Activated CD4-positive, alpha-beta T cell treated with anti-CD3 and anti-CD28 coated beads, Interleukin-2, amount 50 U/mL, for 16 hours (primary cell): ENCODE measurements at regions not wholly inside any gene's neighbourhood (a gene's known extent, or its start where the extent isn't known, plus 50 kb on each side); places are given as distances from the start of the nearest gene placed in this dataset.
"Not testable (repeated sequence)": the region's sequence is repeated elsewhere in the genome, so short reads cannot be mapped to it uniquely, and the experiment has no call there.

Experiments
- DNase-seq: peaks from one replicate; pipeline ENCODE4 v3.0.0-alpha.2; 2020

DNA sequence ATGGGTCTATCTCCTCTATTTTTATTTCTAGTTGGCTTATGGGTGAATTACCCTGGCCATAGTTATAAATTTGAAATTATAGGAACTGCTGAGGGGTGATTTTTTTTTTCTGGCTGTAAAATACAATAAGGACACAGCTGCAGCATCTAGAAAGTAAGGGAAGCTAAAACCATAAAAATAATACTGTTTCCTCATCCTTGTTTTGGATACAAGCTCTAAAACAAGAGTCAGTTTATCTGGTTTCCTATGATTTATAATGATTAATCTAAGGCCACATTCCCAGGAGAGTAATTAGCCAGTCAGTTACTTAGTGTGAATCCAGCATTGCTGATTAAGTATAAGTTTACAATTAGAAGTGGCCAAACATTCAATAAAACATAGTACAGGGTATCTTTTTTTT is 219.1 kb upstream of the NBEA start:
- no peak for DNase-seq

DNA sequence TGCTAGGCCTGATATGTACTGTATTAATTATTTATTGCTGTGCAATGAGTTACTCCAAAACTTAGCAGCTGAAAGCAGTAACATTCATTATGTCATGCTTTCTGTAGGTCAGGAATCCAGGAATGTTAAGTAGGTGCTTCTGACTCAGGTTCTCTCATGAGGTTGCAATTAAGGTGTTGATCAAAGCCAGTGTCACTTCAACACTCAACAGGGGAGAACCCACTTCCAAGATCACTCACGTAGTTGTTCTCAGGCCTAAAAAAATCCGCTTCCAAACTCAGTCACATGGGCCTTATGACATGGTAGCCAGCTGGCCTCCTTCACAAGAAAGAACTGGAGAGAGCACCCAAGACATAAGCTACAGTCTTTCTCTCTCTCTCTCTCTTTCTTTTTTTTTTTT is 211.1 kb upstream of the NBEA start:
- DNase-seq = no peak

DNA sequence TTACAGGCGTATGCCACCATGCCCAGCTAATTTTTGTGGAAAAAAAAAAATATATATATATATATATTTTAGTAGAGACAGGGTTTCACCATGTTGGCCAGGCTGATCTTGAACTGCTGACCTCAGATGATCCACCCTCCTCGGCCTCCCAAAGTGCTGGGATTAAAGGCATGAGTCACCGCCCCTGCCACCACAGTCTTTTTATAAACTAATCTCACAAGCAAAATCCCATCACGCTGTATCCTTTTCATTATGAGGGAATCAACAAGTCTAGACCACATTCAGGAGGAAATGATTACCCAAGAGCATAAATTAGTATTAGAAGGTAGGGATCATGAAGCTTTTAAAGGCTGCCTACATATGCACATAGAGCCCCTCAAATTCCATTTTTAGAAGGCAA is 210.6 kb upstream of the NBEA start:
- DNase-seq = no peak

DNA sequence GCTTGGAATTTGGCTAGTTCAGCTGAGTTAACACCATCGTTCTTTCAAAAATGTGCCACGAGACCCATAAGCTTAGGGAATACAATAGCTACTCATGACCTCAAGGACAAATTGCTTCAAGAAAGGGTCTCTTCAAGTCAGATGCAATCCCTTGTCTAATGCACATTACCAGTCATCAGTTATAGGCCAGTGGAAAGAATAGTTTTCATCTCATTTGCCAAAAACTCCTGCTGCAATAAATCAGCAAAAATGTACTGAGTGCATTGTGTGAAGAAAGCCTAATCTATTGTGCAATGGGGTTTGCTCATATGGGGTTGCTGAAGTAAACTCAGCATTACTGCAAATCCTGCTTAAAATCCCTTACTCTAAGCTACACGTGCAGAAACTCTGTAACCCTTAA is 208.3 kb upstream of the NBEA start:
- DNase-seq = no peak

DNA sequence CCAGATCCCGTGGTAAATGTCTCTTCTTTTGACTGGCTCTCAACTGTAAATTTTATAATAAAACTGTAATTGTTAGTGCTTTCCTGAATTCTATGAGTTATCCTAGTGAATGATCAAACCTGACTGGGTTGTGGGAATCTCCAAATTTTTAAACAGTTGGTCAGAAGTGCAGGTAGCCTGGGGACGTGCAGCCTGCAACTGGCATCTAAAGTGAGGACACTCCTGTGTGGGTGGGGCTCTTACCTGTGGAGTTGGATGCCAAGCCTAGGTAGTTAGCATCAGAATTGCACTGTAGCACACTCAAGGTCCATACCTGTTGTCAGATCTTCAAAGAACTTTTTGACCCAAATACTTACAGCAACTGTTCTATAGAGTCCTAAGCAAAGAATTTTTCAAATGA is 207.1 kb upstream of the NBEA start:
- no peak for DNase-seq

DNA sequence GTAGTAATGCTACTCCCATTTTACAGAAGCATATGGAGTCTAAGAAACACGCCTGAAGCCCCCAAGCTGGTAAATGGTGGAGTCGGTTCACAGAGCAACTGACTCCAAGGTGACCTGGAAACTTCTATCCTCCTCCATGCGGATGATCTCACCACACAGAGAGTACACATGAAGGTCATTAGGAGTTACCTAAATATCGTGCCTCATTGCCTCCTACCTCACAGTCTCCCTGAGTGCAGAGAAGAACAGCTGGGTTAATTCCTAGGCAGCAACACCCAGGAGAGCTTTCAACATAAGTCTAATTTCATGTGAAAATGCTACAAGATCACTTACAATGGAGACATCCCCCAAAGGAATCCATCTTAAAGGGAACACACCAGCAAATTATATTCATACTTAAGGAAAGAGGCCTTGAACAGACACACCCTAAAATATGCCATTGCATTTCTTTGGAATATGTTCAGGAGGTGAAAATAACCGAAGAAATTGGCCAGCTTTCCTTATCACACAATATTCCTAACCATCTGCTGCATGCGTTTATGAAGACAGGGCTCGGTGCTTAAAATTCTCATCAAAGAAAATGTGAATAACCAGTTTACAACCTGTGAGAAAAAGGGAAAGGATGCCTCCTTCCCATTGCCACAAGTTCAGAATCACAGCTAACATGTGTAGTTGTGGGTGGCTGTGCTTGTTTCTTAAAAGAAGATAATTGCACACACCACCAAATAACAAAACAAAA is 203.6 kb upstream of the NBEA start:
- no peak for DNase-seq

DNA sequence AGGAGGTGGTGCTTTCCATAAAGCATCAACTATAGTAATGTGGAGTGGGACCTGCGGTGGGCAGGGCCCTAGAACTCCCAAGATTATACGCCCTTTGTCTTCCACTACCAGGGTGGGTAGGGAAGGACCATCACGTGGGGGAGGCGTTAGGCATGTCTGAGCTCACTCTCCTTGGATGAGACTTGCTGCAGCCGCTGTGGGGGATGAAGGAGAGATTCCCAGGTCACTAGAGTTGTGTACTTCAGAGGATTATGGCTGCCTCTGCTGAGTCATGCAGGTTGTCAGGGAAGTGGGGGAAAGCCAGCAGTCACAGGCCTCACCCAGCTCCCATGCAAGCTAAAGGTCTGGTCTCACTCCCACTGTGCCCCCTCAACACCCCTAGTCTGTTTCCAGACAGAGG is 195.0 kb upstream of the NBEA start:
- not testable (repeated sequence) for DNase-seq

DNA sequence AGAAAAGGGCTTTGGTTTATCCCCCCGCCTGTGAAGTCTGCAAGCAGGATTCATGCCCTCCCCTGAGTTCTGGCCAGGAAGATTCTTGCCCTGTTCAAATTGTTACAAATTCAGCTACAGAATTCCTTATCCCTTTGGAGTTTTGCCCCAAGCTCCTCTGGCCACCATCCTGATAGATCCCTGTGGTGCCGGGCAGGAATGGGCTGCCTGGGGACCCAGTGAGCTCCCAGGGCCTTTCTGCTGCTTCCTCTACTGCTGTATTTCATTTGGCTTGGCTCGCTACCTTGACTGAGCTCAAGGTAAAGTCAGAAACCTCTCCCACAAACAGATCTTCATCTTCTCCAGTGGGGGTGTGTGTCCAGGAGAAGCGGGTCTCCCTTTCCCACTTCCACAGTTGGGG is 194.6 kb upstream of the NBEA start:
- DNase-seq = no peak

DNA sequence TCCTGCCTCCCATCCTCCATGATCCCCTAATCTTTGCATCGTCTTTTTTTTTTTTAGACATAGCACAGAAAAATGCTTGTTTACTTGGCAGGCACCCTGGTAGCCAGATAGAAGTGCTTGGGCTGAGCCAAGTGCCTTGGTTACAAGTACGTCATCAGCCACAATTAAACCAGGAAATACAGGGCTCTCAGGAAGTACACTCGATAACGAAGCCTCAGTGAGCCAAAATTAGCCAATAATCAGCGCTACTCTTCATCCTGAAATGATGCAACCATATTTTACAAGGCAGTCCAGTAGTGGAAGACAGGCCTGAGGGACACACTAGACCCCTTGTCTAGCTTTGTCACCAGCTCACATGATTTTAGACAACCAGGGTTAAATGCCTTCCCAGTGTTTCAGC is 194.0 kb upstream of the NBEA start:
- no peak for DNase-seq

DNA sequence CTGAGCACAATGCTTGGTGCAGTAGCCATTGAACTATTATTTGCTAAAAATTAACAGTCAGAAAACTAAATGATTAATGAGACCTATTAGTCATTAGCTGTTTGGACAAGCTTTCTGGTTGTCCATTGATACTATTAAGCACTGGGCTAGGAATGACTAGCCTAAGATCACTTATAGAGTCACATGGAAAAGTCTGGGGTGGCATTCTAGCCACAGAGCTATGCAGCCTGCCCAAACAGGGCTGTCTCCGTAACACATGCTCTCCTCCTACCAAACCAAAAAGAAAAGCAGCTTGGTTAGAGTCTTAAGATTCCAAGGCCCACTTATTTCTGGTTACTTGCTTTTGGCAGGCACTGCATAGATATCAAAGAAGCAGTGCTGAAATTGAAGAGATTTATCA is 193.5 kb upstream of the NBEA start:
- DNase-seq = no peak

DNA sequence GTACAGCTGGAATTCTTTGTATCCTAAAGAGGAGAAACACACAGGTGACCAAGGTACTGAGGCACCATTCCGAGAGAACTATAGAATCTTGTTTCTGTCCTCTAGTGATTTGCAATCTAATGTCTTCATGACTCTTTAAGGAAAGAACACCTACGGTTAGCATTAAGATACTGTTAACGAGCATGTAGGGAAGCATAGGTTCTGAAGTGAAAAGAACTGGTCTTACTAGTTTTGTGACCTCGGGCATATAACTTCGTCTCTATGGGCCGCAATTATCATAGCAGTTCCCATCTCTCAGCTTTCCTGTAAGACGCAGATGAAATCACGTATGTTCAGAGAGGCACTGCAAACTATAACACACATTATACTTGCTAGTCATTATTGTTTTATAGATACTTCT is 193.0 kb upstream of the NBEA start:
- no peak for DNase-seq

DNA sequence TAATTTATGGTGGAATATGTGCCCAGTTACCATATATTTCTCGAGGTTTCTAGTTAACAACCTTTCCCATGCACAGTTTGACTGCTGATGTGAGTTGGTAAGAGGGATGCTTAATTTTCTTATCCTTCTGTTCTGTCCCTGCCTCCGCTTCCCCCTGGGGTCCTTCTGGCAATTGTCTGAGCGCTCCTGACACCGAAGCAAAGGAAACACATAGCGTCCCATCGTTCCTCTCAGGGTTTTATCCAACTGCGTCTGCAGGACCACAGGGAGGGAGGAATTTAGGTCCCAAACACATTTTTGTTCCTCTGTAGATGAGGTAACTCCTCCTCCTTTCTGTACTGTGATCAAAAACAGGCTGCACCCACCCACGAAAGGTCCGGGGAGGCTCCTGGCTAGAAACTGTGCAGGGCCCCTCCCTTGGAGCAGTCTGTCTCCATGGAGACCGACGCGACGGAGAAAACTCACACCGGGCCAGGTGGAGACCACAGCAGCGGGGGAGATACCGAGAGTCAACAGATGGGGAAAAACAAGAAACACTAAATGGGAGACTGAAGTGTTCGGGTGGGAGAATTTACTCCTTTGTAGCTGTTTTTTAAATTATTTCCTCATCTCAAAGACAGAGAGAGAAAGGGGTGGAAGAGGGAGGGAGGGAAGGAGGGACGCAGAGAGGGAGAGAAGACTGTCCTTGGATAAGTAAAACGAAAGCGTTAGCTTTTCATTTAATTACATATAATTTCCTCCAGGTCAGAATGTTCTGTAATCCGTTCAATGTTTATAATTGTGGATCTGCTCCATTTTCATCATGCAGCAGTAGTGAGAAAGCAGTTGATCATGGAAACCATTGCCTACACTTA is 191.8 kb upstream of the NBEA start:
- DNase-seq = no peak

DNA sequence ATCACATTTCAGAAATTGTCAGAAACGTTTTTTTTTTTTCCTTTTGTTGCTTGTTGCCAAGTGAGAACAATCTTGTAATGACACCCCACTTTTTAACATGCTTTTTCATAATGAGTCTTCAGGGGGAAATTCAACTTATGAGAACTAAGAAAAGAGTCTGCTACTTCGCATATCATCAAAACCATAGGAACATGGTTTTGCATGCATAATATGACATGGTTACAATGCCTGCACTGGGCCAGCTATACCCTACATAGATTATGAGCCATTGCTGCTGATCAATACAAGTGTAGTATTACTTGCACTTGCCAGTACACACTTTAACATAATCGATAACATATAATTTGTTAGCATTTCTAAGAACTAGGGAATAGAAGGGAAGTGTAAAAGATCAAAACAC is 191.0 kb upstream of the NBEA start:
- DNase-seq = no peak

DNA sequence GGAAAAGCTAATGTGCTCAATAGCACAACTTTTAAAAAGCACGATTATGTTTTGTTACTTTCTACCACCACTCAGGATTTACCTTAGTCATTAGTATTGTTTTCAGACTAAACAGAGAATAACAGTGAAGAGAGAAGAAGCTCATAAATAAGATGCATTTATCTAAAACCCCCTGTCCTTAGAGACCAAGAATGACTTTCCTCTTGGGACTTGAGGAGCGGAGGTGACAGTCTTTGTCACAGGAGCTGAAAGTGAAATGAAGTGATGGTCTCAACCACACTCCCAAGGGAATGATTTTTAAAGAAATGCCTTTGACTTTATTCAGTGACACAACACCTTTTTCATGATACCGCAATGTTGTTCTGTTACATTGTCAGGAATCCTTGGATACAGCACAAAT is 190.6 kb upstream of the NBEA start:
- DNase-seq = no peak

DNA sequence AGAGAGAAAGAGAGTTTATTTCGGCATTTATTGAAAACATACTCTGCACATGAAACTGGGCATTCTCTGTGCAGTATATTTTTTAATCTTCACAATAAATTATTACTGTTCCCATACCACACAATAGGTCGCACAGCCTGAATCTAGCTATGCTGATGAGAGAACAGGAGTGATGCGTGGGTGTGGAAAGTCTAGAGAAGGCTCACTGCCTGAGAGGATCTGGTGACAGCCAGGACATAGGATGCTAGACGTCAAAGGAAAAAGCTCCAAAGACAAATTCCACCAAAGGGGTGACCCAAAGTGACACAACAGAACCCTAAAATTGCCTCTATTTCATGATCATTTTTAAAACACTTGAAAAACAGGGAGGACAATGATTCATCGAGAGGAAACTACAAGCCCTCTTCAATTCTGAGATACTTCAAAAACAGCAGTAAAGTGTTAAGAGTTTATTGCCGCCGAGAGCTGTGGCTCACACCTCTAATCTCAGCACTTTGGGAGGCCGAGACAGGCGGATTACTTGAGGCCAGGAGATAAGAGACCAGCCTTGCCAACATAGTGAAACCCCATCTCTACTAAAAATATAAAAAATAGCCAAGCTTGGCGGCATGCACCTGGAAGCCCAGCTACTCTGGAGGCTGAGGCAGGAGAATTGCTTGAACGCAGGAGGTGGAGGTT is 189.6 kb upstream of the NBEA start:
- DNase-seq = no peak

DNA sequence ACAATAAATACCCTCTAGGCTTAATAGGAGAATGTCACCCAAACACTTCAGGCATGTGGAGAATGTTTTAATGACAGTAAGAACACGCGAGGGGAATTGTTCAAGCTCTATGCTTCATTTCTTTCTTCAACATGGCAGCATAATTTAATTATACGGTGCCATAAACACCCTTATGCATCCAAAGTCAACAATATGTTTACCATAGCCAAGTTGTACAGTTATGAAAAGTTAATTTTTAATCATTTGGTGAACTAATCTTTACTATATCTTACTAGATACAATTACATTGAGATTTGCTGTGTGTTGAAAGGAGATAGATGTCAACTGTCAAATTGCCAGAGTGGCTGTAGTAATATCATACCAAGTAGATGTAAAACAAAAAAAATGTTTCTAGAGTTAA is 185.9 kb upstream of the NBEA start:
- no peak for DNase-seq

DNA sequence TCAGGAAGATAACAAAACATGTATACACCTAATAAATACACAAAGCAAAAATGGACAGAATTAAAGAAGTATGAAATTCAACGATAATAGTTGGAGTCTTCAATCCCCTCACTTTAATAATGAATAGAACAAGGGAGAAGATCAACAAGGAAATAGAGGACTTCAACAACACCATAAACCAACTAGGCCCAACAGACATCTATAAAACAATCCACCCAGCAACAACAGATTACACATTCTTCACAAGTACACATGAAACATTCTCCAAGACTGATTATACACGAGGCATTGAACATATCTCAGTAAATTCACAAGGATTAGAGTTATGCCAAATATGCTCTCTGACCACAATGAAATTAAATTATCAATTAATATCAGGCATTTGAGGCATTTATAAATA is 185.5 kb upstream of the NBEA start:
- no peak for DNase-seq

DNA sequence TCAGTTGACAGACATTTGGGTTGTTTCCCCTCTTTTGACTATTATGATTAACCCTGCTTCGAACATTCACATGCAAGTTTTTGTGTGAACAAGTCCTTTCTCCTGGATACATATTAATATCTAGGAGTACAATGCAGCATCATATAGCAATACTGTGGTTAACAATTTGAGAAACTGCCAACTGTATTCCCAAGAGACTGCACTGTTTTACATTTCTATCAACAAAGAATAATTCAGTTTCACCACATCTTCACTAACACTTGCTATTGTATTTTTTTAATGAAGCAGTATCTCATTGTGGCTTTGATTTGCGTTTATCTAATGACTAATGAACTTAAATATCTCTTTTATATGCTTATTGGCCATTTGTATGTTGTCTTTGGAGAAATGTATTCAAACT is 184.6 kb upstream of the NBEA start:
- DNase-seq = no peak

DNA sequence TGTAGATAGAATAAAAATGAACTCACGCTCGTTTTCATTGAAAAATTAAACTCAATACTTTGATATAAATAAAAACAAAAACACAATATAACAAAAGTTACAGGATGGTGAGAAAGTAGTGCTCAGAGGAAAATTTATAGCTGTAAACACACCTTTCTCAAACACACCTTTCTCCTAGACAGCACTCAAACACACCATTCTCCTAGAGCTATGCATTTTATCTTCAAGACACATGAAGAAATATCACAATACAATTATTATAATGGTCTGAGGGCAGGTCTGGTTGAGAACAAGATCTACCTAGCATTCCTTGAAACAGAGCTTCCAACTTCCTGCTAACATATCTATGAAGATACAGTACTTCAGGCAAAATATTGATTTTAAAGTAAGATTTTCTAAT is 183.4 kb upstream of the NBEA start:
- no peak for DNase-seq

DNA sequence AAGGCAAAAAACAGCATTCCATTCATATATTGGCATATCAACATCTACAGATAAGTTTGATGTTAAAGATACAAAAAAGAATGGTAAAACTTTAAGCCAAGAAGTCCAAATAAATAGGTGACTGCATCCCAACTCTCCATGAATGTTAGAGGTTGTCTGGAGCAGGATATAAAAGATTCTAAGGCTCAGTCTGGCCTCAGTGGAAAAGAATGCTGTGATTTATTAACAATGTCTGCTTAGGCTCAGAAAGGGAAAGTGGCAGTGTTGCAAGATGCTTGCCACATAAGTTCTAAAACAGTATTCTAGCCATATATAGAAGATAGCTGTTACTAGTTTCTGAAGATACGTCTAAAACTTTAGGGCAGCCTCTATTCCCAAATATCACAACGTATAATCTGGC is 179.8 kb upstream of the NBEA start:
- no peak for DNase-seq

DNA sequence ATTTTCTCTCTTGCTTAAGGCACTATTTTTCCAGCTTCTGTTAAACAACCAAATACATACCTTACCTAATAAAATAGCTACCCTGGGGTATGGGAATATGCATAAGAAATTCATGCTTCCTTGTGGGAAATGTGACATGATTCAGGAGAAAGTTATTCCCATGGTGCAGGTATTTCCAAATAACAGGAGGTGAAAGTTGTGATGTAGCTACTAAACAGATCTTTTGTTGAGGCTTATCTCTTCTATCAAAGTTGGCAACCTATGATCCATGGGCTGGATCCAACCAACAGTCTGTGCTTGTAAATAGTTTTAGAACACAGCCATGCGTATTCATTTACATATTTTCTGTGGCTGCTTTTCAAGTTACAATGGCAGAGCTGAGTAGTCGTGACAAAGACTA is 177.8 kb upstream of the NBEA start:
- DNase-seq = no peak

DNA sequence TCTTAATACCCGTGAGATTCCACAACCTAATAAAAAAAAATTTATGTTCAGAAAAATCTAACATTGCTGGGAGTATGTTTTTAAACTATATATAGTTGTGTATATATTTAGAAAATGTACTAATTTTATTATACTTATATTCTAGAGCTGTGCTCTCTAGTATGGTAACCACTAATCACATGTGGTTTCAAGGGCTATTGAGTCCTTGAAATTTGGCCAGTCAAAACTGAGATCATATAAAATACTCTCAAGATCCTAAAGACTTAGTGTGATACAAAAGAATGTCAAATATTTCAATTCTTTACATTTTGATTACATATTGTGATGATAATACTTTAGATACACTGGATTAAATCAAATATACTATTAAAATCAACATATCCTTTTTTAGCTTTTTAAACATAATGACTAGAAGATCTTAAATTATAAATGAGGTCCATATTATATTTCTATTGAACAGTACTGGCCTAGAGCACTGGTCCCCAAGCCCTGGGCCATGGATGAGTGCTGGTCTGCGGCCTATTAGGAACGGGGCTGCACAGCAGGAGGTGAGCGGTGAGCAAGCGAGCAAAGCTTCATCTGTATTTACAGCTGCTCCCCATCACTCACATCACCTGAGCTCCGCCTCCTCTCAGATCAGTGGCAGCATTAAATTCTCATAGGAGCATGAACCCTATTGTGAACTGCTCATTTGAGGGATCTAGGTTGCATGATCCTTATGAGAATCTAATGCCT is 176.5 kb upstream of the NBEA start:
- no peak for DNase-seq

DNA sequence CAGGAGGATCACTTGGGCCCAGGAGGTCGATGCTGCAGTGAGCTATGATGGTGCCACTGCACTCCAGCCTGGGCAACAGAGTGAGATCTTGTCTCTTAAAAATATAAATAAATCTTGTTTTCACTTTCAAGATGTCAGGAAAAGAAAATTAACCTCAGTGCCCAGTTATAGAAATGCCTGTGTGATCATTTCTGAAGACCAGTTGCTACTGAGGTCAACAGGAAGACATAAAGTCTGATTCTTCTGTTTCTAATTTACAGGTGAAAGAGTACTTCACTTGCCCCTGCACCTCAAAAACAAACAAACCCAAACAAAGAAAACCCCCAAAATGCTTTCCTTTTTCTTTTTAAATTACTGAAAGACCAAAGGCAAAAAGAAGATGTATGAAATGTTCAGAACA is 174.3 kb upstream of the NBEA start:
- no peak for DNase-seq
